T-helper 17 cell (primary cell): ENCODE measurements at regions not wholly inside any gene's neighbourhood (a gene's known extent, or its start where the extent isn't known, plus 50 kb on each side); places are given as distances from the start of the nearest gene placed in this dataset.
"Not testable (repeated sequence)": the region's sequence is repeated elsewhere in the genome, so short reads cannot be mapped to it uniquely, and the experiment has no call there.

Experiments
- ATAC-seq: fragments of 150-1000 bp; cut with Tn5 transposase; 2 replicates; pipeline ENCODE4 v1.10.0; 2021; ENCODE audit warnings: mild to moderate bottlenecking, moderate library complexity
- DNase-seq, 3 donors: peaks; one replicate each; pipeline versions ENCODE4 v3.0.0 to v3.0.0-alpha.2; 2020 to 2021
- H3K9me3 ChIP-seq: one replicate; pipeline ENCODE4 v1.7.0; 2013; ENCODE audit warnings: low read length, mild to moderate bottlenecking; ENCODE audit not compliant: control insufficient read depth, poor library complexity, severe bottlenecking
- H3K27ac Mint-ChIP-seq: one replicate; pipeline ENCODE4 v1.8.0; 2022; ENCODE audit warnings: mild to moderate bottlenecking, moderate library complexity, mixed read lengths
- H3K27me3 Mint-ChIP-seq: one replicate; pipeline ENCODE4 v1.8.0; 2022; ENCODE audit warnings: mixed read lengths
- H3K36me3 Mint-ChIP-seq: one replicate; pipeline ENCODE4 v1.8.0; 2022; ENCODE audit warnings: low read depth, mixed read lengths
- H3K4me1 Mint-ChIP-seq: one replicate; pipeline ENCODE4 v1.8.0; 2022; ENCODE audit warnings: mild to moderate bottlenecking, mixed read lengths
- H3K4me3 Mint-ChIP-seq: one replicate; pipeline ENCODE4 v1.8.0; 2022; ENCODE audit warnings: mild to moderate bottlenecking, moderate library complexity, mixed read lengths

GRCh38 chr13:18322821-18323220 is 858.8 kb downstream of the TUBA3C start:
- DNase-seq, H3K4me1 Mint-ChIP-seq, H3K4me3 Mint-ChIP-seq, H3K36me3 Mint-ChIP-seq, H3K27me3 Mint-ChIP-seq, H3K27ac Mint-ChIP-seq, ATAC-seq, H3K9me3 ChIP-seq: not testable (repeated sequence)

GRCh38 chr13:18319653-18320052 is 862.0 kb downstream of the TUBA3C start:
- H3K36me3 Mint-ChIP-seq, H3K27ac Mint-ChIP-seq, H3K27me3 Mint-ChIP-seq, DNase-seq, H3K9me3 ChIP-seq, H3K4me1 Mint-ChIP-seq, ATAC-seq, H3K4me3 Mint-ChIP-seq: not testable (repeated sequence)

GRCh38 chr13:18303240-18303813 is 878.3 kb downstream of the TUBA3C start:
- not testable (repeated sequence) for H3K27me3 Mint-ChIP-seq, H3K4me3 Mint-ChIP-seq, H3K36me3 Mint-ChIP-seq, H3K27ac Mint-ChIP-seq, ATAC-seq, DNase-seq, H3K4me1 Mint-ChIP-seq, H3K9me3 ChIP-seq

- not testable (repeated sequence) for H3K36me3 Mint-ChIP-seq, H3K9me3 ChIP-seq, H3K4me1 Mint-ChIP-seq, DNase-seq, H3K27me3 Mint-ChIP-seq, H3K27ac Mint-ChIP-seq, H3K4me3 Mint-ChIP-seq, ATAC-seq
These were observed 880.7 kb downstream of the TUBA3C start for GRCh38 chr13:18300968-18301367.

- DNase-seq, H3K4me3 Mint-ChIP-seq, H3K4me1 Mint-ChIP-seq, H3K27ac Mint-ChIP-seq, H3K27me3 Mint-ChIP-seq, H3K36me3 Mint-ChIP-seq, ATAC-seq, H3K9me3 ChIP-seq: not testable (repeated sequence)
These were observed 884.3 kb downstream of the TUBA3C start for GRCh38 chr13:18297359-18297758.

- not testable (repeated sequence) for H3K27ac Mint-ChIP-seq, H3K36me3 Mint-ChIP-seq, H3K4me3 Mint-ChIP-seq, H3K4me1 Mint-ChIP-seq, H3K27me3 Mint-ChIP-seq, H3K9me3 ChIP-seq, ATAC-seq, DNase-seq
These were observed 885.0 kb downstream of the TUBA3C start for GRCh38 chr13:18296617-18297016.

- not testable (repeated sequence) for ATAC-seq, H3K36me3 Mint-ChIP-seq, H3K27me3 Mint-ChIP-seq, H3K27ac Mint-ChIP-seq, H3K4me1 Mint-ChIP-seq, H3K9me3 ChIP-seq, H3K4me3 Mint-ChIP-seq, DNase-seq
These were observed 887.3 kb downstream of the TUBA3C start for GRCh38 chr13:18294311-18294710.

- not testable (repeated sequence) for H3K27me3 Mint-ChIP-seq, H3K27ac Mint-ChIP-seq, H3K4me3 Mint-ChIP-seq, H3K36me3 Mint-ChIP-seq, DNase-seq, H3K9me3 ChIP-seq, H3K4me1 Mint-ChIP-seq
- peak; percentile 23 for ATAC-seq
These were observed 894.8 kb downstream of the TUBA3C start for GRCh38 chr13:18286848-18287247.

- H3K4me1 Mint-ChIP-seq, DNase-seq, ATAC-seq: not testable (repeated sequence)
These were observed 896.0 kb downstream of the TUBA3C start for GRCh38 chr13:18285663-18286062.

GRCh38 chr13:18284040-18284439 is 897.6 kb downstream of the TUBA3C start:
- not testable (repeated sequence) for H3K9me3 ChIP-seq, H3K36me3 Mint-ChIP-seq, H3K4me1 Mint-ChIP-seq, DNase-seq, ATAC-seq, H3K27ac Mint-ChIP-seq, H3K27me3 Mint-ChIP-seq, H3K4me3 Mint-ChIP-seq

More at GRCh38 chr13:18285663-18286062, 896.0 kb downstream of the TUBA3C start:
- H3K4me3 Mint-ChIP-seq, H3K9me3 ChIP-seq, H3K27me3 Mint-ChIP-seq, H3K27ac Mint-ChIP-seq, H3K36me3 Mint-ChIP-seq: not testable (repeated sequence)

- H3K4me3 Mint-ChIP-seq, H3K9me3 ChIP-seq, ATAC-seq, H3K27ac Mint-ChIP-seq, H3K4me1 Mint-ChIP-seq, H3K36me3 Mint-ChIP-seq, DNase-seq, H3K27me3 Mint-ChIP-seq: not testable (repeated sequence)
These were observed 899.6 kb downstream of the TUBA3C start for GRCh38 chr13:18281829-18282597.

- H3K4me3 Mint-ChIP-seq, H3K27ac Mint-ChIP-seq, H3K36me3 Mint-ChIP-seq, H3K4me1 Mint-ChIP-seq, ATAC-seq, DNase-seq, H3K9me3 ChIP-seq, H3K27me3 Mint-ChIP-seq: not testable (repeated sequence)
These were observed 900.5 kb downstream of the TUBA3C start for GRCh38 chr13:18280904-18281828.

GRCh38 chr13:18279971-18280370 is 901.7 kb downstream of the TUBA3C start:
- not testable (repeated sequence) for DNase-seq, H3K27ac Mint-ChIP-seq, H3K27me3 Mint-ChIP-seq, ATAC-seq, H3K4me1 Mint-ChIP-seq, H3K36me3 Mint-ChIP-seq, H3K9me3 ChIP-seq, H3K4me3 Mint-ChIP-seq
